ENCODE measurements at regions not wholly inside any gene's neighbourhood (a gene's known extent, or its start where the extent isn't known, plus 50 kb on each side); places are given as distances from the start of the nearest gene placed in this dataset.

DNA sequence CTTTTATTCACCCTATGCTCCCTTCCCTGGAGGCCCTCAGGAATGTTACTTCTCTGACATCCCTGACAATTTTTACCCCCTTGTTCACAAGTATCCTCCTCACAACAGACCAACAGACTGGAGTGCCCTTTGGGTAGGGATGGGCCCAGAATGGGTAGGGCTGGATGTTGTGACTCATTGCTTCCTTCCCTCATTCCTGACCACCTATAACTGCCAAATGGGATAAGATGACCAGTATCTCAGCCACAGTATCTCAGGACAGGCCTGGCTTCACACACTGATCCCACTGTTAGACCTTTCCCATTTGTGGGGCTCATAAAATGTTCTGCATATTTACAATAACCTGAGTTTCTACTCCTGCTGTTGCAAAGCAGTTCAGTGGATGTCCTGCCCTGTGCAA is 223.0 kb upstream of the LRFN2 start (continued):
- TF ChIP-seq MAFK (IDR thresholded peaks at IDR 0.05; ENCODE audit: partially characterized antibody) (no peak), MYC (IDR thresholded peaks at IDR 0.05; ENCODE audit: borderline replicate concordance, low read length) (no peak), GATA3 (IDR thresholded peaks at IDR 0.05; ENCODE audit: borderline replicate concordance) (no peak), RCOR1 (IDR thresholded peaks at IDR 0.05; ENCODE audit: low read depth, low read length) (no peak), HOXA7 (CRISPR knock-in tag; IDR thresholded peaks at IDR 0.05) (no peak), ZSCAN20 (CRISPR knock-in tag; IDR thresholded peaks at IDR 0.05) (no peak)
- TF ChIP-seq, protein P1, sequence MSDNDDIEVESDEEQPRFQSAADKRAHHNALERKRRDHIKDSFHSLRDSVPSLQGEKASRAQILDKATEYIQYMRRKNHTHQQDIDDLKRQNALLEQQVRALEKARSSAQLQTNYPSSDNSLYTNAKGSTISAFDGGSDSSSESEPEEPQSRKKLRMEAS (IDR thresholded peaks at IDR 0.05): no peak

DNA sequence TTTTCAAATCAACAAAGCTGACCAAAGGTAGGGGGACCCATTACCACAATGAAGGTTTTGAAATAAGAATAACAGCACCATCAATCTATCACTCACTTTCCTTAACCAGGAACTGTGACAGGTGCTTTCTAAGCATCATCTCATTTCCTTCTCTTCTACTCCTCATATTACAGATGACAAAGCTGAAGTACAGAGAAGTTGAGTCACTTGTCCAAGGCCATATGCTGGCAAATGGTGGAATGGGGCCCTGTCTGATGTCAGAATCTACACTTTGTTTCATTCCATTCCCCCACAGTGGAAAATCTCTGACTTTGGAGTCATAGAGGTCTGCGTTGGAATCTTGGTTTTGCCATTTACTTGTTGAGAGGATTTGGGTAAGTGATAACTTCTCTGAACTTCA is 222.5 kb upstream of the LRFN2 start:
- ChIA-PET POLR2A (no interaction called here), CTCF (no interaction called here)
- Histone ChIP-seq H3K9me3 (no peaks in the 10 kb centered on the region), H3K4me2 (no peak overlapping the region), H3K27ac (no peak overlapping the region), H3K4me3 (no peak overlapping the region), H3K4me1 (peaks cover 13% of the 10 kb centered on the region)
- FAIRE-seq (no peak), DNase-seq (ENCODE audit: low read depth in 1 of 2, low spot score in 1 of 2) (no peak), ATAC-seq (no peak)
- 84% methylated on average over 1 of the region's 1 CpG for WGBS (ENCODE audit: missing lambda C conversion rate)
- TF ChIP-seq, protein P2, sequence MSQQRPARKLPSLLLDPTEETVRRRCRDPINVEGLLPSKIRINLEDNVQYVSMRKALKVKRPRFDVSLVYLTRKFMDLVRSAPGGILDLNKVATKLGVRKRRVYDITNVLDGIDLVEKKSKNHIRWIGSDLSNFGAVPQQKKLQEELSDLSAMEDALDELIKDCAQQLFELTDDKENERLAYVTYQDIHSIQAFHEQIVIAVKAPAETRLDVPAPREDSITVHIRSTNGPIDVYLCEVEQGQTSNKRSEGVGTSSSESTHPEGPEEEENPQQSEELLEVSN (IDR thresholded peaks at IDR 0.05; ENCODE audit: borderline replicate concordance, low read depth): no peak
- no peak for TF ChIP-seq FOSB (CRISPR knock-in tag; IDR thresholded peaks at IDR 0.05)
- TF ChIP-seq MAZ (IDR thresholded peaks at IDR 0.05; ENCODE audit: borderline replicate concordance, low read depth, low read length): no peak
- TF ChIP-seq CEBPB (IDR thresholded peaks at IDR 0.05): no peak
- no peak for TF ChIP-seq EP300 (IDR thresholded peaks at IDR 0.05)
- TF ChIP-seq SMC3 (IDR thresholded peaks at IDR 0.05): no peak
- no peak for TF ChIP-seq EHMT2 (IDR thresholded peaks at IDR 0.05; ENCODE audit: low read depth)
- TF ChIP-seq, protein P1 (IDR thresholded peaks at IDR 0.05): no peak
- no peak for TF ChIP-seq GATA3 (IDR thresholded peaks at IDR 0.05; ENCODE audit: borderline replicate concordance)
- no peak for TF ChIP-seq ZSCAN20 (CRISPR knock-in tag; IDR thresholded peaks at IDR 0.05)
- TF ChIP-seq, protein P3, sequence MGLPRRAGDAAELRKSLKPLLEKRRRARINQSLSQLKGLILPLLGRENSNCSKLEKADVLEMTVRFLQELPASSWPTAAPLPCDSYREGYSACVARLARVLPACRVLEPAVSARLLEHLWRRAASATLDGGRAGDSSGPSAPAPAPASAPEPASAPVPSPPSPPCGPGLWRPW (IDR thresholded peaks at IDR 0.05): no peak
- TF ChIP-seq RCOR1 (IDR thresholded peaks at IDR 0.05; ENCODE audit: low read depth, low read length): no peak
- TF ChIP-seq CBX2 (IDR thresholded peaks at IDR 0.05; ENCODE audit: borderline replicate concordance, low read depth): no peak
- no peak for TF ChIP-seq ESRRA (IDR thresholded peaks at IDR 0.05; ENCODE audit: borderline replicate concordance, low read length)
- TF ChIP-seq ZFP36 (IDR thresholded peaks at IDR 0.05; ENCODE audit: borderline replicate concordance, partially characterized antibody): no peak
- TF ChIP-seq, protein P4, sequence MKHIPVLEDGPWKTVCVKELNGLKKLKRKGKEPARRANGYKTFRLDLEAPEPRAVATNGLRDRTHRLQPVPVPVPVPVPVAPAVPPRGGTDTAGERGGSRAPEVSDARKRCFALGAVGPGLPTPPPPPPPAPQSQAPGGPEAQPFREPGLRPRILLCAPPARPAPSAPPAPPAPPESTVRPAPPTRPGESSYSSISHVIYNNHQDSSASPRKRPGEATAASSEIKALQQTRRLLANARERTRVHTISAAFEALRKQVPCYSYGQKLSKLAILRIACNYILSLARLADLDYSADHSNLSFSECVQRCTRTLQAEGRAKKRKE (CRISPR knock-in tag; IDR thresholded peaks at IDR 0.05; ENCODE audit: low read depth): no peak

DNA sequence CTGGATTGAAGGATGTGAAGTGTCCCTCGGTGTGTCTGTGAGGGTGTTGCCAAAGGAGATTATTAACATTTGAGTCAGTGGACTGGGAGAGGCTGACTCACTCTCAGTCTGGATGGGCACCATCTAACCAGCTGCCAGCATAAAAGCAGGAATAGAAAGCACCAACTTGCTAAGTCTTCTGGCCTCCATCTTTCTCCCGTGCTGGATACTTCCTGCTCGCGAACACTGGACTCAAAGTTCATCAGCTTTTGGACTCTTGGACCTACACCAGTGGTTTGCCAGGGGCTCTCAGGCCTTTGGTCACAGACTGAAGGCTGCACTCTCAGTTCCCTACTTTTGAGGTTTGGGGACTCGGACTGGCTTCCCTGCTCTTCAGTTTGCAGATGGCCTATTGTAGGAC is 220.3 kb upstream of the LRFN2 start:
- Histone ChIP-seq H3K4me2 (peak overlapping the region; percentile 42; the same call in 2 of the 3 replicates), H3K9me3 (no peaks in the 10 kb centered on the region), H3K4me3 (no peak overlapping the region), H3K4me1 (peaks cover 13% of the 10 kb centered on the region), H3K27ac (peak overlapping the region; percentile 28 to 45; a peak in 2 of 6 replicates)
- no peak for FAIRE-seq
- ChIA-PET POLR2A (no interaction called here), CTCF (no interaction called here)
- WGBS (ENCODE audit: missing lambda C conversion rate): 58% methylated on average over 5 of the region's 5 CpGs
- DNase-seq (ENCODE audit: low read depth in 1 of 2, low spot score in 1 of 2): peak in 1 of 2 experiments; percentile 34
- peak in 1 of 2 experiments; percentile 65; a peak in 2 of 6 replicates for ATAC-seq
- TF ChIP-seq FOSL2 (IDR thresholded peaks at IDR 0.05) (no peak; the same call in 1 of the 2 replicates), FOSL2 (CRISPR knock-in tag; IDR thresholded peaks at IDR 0.05) (0 out of 2 replicates have a peak, but pooled peaks have one; percentile 6)
- TF ChIP-seq, protein P5, sequence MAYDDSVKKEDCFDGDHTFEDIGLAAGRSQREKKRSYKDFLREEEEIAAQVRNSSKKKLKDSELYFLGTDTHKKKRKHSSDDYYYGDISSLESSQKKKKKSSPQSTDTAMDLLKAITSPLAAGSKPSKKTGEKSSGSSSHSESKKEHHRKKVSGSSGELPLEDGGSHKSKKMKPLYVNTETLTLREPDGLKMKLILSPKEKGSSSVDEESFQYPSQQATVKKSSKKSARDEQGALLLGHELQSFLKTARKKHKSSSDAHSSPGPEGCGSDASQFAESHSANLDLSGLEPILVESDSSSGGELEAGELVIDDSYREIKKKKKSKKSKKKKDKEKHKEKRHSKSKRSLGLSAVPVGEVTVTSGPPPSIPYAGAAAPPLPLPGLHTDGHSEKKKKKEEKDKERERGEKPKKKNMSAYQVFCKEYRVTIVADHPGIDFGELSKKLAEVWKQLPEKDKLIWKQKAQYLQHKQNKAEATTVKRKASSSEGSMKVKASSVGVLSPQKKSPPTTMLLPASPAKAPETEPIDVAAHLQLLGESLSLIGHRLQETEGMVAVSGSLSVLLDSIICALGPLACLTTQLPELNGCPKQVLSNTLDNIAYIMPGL (CRISPR knock-in tag; IDR thresholded peaks at IDR 0.05; ENCODE audit: borderline replicate concordance): no peak
